ENCODE measurements at regions not wholly inside any gene's neighbourhood (a gene's known extent, or its start where the extent isn't known, plus 50 kb on each side); places are given as distances from the start of the nearest gene placed in this dataset.
"Not testable (repeated sequence)": the region's sequence is repeated elsewhere in the genome, so short reads cannot be mapped to it uniquely, and the experiment has no call there.

- no peak overlapping the region for H3K4me3 Mint-ChIP-seq
- no peaks in the 10 kb centered on the region for H3K4me1 Mint-ChIP-seq
- no peaks in the 10 kb centered on the region for H3K27me3 Mint-ChIP-seq (ENCODE audit: low read depth)
- no peaks in the 10 kb centered on the region for H3K36me3 Mint-ChIP-seq (ENCODE audit: low read depth)
- H3K27ac Mint-ChIP-seq, result no peak overlapping the region
- TF ChIP-seq CTCF (IDR thresholded peaks at IDR 0.05; ENCODE audit: unreplicated experiment in 3 of 3), result no peak
- no peaks in the 10 kb centered on the region for H3K9me3 Mint-ChIP-seq
These were observed 193.0 kb downstream of the IL20RB start for GRCh38 chr3:137150825-137151224.

- not testable (repeated sequence) for H3K9me3 Mint-ChIP-seq; H3K27me3 Mint-ChIP-seq (ENCODE audit: low read depth); H3K36me3 Mint-ChIP-seq (ENCODE audit: low read depth); H3K27ac Mint-ChIP-seq; H3K4me3 Mint-ChIP-seq; H3K4me1 Mint-ChIP-seq
These were observed 195.3 kb downstream of the IL20RB start for GRCh38 chr3:137153046-137153445.

GRCh38 chr3:137163241-137163871, 205.6 kb downstream of the IL20RB start:
- no peak for TF ChIP-seq CTCF (IDR thresholded peaks at IDR 0.05; ENCODE audit: unreplicated experiment in 3 of 3)
- no peaks in the 10 kb centered on the region for H3K9me3 Mint-ChIP-seq
- peaks cover 27% of the 10 kb centered on the region for H3K4me1 Mint-ChIP-seq
- peak overlapping the region; percentile 58 to 67 (median 62) for H3K27ac Mint-ChIP-seq
- peaks cover 6% of the 10 kb centered on the region for H3K27me3 Mint-ChIP-seq (ENCODE audit: low read depth)
- no peaks in the 10 kb centered on the region for H3K36me3 Mint-ChIP-seq (ENCODE audit: low read depth)
- peak overlapping the region in 2 of 3 experiments; percentile 7 to 22 for H3K4me3 Mint-ChIP-seq

GRCh38 chr3:137163958-137164357, 206.2 kb downstream of the IL20RB start:
- H3K4me3 Mint-ChIP-seq, result peak overlapping the region in 1 of 3 experiments; percentile 1
- H3K9me3 Mint-ChIP-seq, result no peaks in the 10 kb centered on the region
- H3K4me1 Mint-ChIP-seq, result peaks cover 27% of the 10 kb centered on the region
- H3K27me3 Mint-ChIP-seq (ENCODE audit: low read depth), result peaks cover 6% of the 10 kb centered on the region
- H3K27ac Mint-ChIP-seq, result peak overlapping the region; percentile 58 to 67 (median 62)
- H3K36me3 Mint-ChIP-seq (ENCODE audit: low read depth), result no peaks in the 10 kb centered on the region
- no peak for TF ChIP-seq CTCF (IDR thresholded peaks at IDR 0.05; ENCODE audit: unreplicated experiment in 3 of 3)

- Mint-ChIP-seq H3K27ac (no peak overlapping the region), H3K36me3 (ENCODE audit: low read depth) (no peaks in the 10 kb centered on the region), H3K4me3 (no peak overlapping the region), H3K27me3 (ENCODE audit: low read depth) (no peaks in the 10 kb centered on the region), H3K4me1 (peaks cover 27% of the 10 kb centered on the region), H3K9me3 (peaks cover 3% of the 10 kb centered on the region)
- no peak for TF ChIP-seq CTCF (IDR thresholded peaks at IDR 0.05; ENCODE audit: unreplicated experiment in 3 of 3)
These were observed 207.5 kb downstream of the IL20RB start for GRCh38 chr3:137165117-137165806.

GRCh38 chr3:137171834-137172603, 214.2 kb downstream of the IL20RB start:
- Mint-ChIP-seq H3K4me3 (no peak overlapping the region), H3K27me3 (ENCODE audit: low read depth) (peaks cover 4% of the 10 kb centered on the region), H3K9me3 (peaks cover 5% of the 10 kb centered on the region), H3K4me1 (no peaks in the 10 kb centered on the region), H3K27ac (no peak overlapping the region), H3K36me3 (ENCODE audit: low read depth) (no peaks in the 10 kb centered on the region)
- no peak for TF ChIP-seq CTCF (IDR thresholded peaks at IDR 0.05; ENCODE audit: unreplicated experiment in 3 of 3)
